CD14-positive monocyte (primary cell): ENCODE measurements at regions not wholly inside any gene's neighbourhood (a gene's known extent, or its start where the extent isn't known, plus 50 kb on each side); places are given as distances from the start of the nearest gene placed in this dataset.
"Not testable (repeated sequence)": the region's sequence is repeated elsewhere in the genome, so short reads cannot be mapped to it uniquely, and the experiment has no call there.

Source experiments
- DNase-seq, 3 donors: peaks; one replicate each; pipeline ENCODE4 v3.0.0-alpha.2; 2011 to 2022
- H2AFZ ChIP-seq: 2 replicates; pipeline ENCODE4 v1.6.0; 2012; ENCODE audit warnings: mild to moderate bottlenecking, low read depth, low read length, inconsistent platforms; ENCODE audit not compliant: insufficient read depth, poor library complexity, severe bottlenecking
- H3K27ac ChIP-seq, 2 donors: 1 replicate in 1 of 2; 2 replicates in 1 of 2; pipeline ENCODE4 v1.5.1; 2012 to 2013; ENCODE audit warnings: low read length in 2 of 2, control low read depth in 1 of 2, inconsistent platforms in 1 of 2, low read depth in 1 of 2, mild to moderate bottlenecking in 1 of 2
- H3K27me3 ChIP-seq, 2 donors: one replicate each; pipeline versions ENCODE4 v1.6.0 to v1.6.1; 2011 to 2013; ENCODE audit warnings: low read length in 2 of 2; ENCODE audit not compliant: control insufficient read depth in 2 of 2, insufficient read depth in 2 of 2
- H3K36me3 ChIP-seq, 2 donors: replicated peaks in 1 of 2; 1 replicate in 1 of 2; 2 replicates in 1 of 2; pipeline versions ENCODE4 v1.5.1 to v1.6.1; 2012 to 2013; ENCODE audit warnings: low read length in 2 of 2, control low read depth in 1 of 2, inconsistent platforms in 1 of 2, mild to moderate bottlenecking in 1 of 2; ENCODE audit not compliant: insufficient read depth in 2 of 2, control insufficient read depth in 1 of 2
- H3K4me1 ChIP-seq, 2 donors: 1 replicate in 1 of 2; 2 replicates in 1 of 2; pipeline versions ENCODE4 v1.5.1 to v1.6.1; 2012 to 2013; ENCODE audit warnings: low read length in 2 of 2, control low read depth in 1 of 2, inconsistent platforms in 1 of 2, mild to moderate bottlenecking in 1 of 2, moderate library complexity in 1 of 2; ENCODE audit not compliant: insufficient read depth in 2 of 2, control insufficient read depth in 1 of 2
- H3K4me2 ChIP-seq: replicated peaks from 2 replicates; pipeline ENCODE3; 2012; ENCODE audit warnings: low read length, moderate library complexity, mild to moderate bottlenecking; ENCODE audit not compliant: poor library complexity, severe bottlenecking; ENCODE audit errors: extremely low read depth
- H3K4me3 ChIP-seq, 3 experiments: fragments of 200-600 bp in 1 of 3; sonication (generic) in 1 of 3; replicated peaks in 1 of 3; 1 replicate in 2 of 3; 2 replicates in 1 of 3; pipeline ENCODE4 v1.5.1; 2011 to 2013; ENCODE audit warnings: low read length in 3 of 3, mild to moderate bottlenecking in 3 of 3, control low read depth in 2 of 3, low read depth in 2 of 3, inconsistent platforms in 1 of 3, moderate library complexity in 1 of 3
- H3K79me2 ChIP-seq: 2 replicates; pipeline ENCODE4 v1.6.0; 2012; ENCODE audit warnings: mild to moderate bottlenecking, control low read depth, inconsistent platforms, low read length, moderate library complexity; ENCODE audit not compliant: insufficient read depth
- H3K9ac ChIP-seq: 2 replicates; pipeline ENCODE4 v1.6.0; 2017; ENCODE audit warnings: low read length, mild to moderate bottlenecking; ENCODE audit not compliant: insufficient read depth, poor library complexity, severe bottlenecking
- H3K9me3 ChIP-seq, 2 donors: replicated peaks in 1 of 2; 1 replicate in 1 of 2; 2 replicates in 1 of 2; pipeline versions ENCODE4 v1.5.1 to v1.6.1; 2012 to 2013; ENCODE audit warnings: low read length in 2 of 2, control low read depth in 1 of 2; ENCODE audit not compliant: control insufficient read depth in 1 of 2, insufficient read depth in 1 of 2
- H4K20me1 ChIP-seq: 2 replicates; pipeline ENCODE4 v1.6.0; 2012; ENCODE audit warnings: mild to moderate bottlenecking, low read length, control low read depth, moderate library complexity; ENCODE audit not compliant: insufficient read depth
- H3K27ac Mint-ChIP-seq, 7 donors: one replicate each; pipeline ENCODE4 v1.8.0; 2020; ENCODE audit warnings: mild to moderate bottlenecking in 7 of 7, mixed read lengths in 7 of 7, moderate library complexity in 6 of 7, inconsistent platforms in 2 of 7
- H3K27me3 Mint-ChIP-seq, 3 donors: one replicate each; pipeline ENCODE4 v1.8.0; 2021 to 2022; ENCODE audit warnings: low read depth in 3 of 3, mild to moderate bottlenecking in 3 of 3, mixed read lengths in 3 of 3, moderate library complexity in 3 of 3, inconsistent platforms in 1 of 3
- H3K36me3 Mint-ChIP-seq, 2 donors: one replicate each; pipeline ENCODE4 v1.8.0; 2020; ENCODE audit warnings: mixed read lengths in 2 of 2, inconsistent platforms in 1 of 2, mild to moderate bottlenecking in 1 of 2
- H3K4me1 Mint-ChIP-seq: one replicate; pipeline ENCODE4 v1.8.0; 2020; ENCODE audit warnings: mild to moderate bottlenecking, mixed read lengths
- H3K4me3 Mint-ChIP-seq, 2 donors: one replicate each; pipeline ENCODE4 v1.8.0; 2020; ENCODE audit warnings: mild to moderate bottlenecking in 2 of 2, mixed read lengths in 2 of 2, moderate library complexity in 1 of 2
- H3K9me3 Mint-ChIP-seq, 7 donors: one replicate each; pipeline ENCODE4 v1.8.0; 2020 to 2022; ENCODE audit warnings: mixed read lengths in 7 of 7, mild to moderate bottlenecking in 6 of 7, moderate library complexity in 6 of 7, inconsistent platforms in 2 of 7
- WGBS: methylation state at CpG from one replicate; pipeline ENCODE4 v1.1.5; 2013; ENCODE audit warnings: missing lambda C conversion rate; ENCODE audit not compliant: insufficient coverage; 5-methylcytosine and 5-hydroxymethylcytosine counted together
- intact Hi-C, 2 donors: fragments of 100-400 bp; cut with micrococcal nuclease; formaldehyde crosslinking; loops; one replicate each; pipeline versions ENCODE4 v1.15.0 to v1.15.1; 2023
- TF ChIP-seq, protein P1 (sequence below): fragments of 200-600 bp; IDR thresholded peaks from one replicate; pipeline ENCODE4 v1.8.0; 2022; ENCODE audit warnings: antibody characterized with exemption, mild to moderate bottlenecking

DNA sequence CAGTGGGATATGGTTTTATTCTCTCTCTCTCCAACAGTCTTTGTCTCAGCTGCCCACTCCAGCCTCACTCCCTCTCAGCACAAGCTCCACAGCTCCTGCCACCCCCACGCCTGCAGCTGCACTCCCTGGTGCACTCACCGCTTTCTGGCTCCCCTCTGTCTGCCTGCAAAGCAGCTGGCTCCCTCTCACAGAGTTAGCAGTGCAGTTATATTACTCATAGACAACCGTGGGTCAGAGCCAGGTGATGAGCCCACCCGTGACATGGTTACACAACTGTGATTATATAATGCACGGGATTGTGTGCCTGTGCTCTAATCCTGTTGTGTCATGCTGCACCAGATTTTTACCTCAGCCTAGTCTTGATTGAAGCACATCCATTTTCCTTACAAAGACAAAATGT, 276.9 kb upstream of the CHAC2 start:
- Mint-ChIP-seq H3K27ac (no peak overlapping the region), H3K27me3 (peaks cover 0 to 2% (median 0%) of the 10 kb centered on the region in 3 donors), H3K4me3 (no peak overlapping the region)

GRCh38 chr2:53486185-53486899, 281.3 kb upstream of the CHAC2 start:
- H3K27me3 Mint-ChIP-seq, H2AFZ ChIP-seq, H4K20me1 ChIP-seq, H3K4me3 Mint-ChIP-seq, H3K4me2 ChIP-seq, DNase-seq, H3K4me3 ChIP-seq, H3K9ac ChIP-seq, intact Hi-C loops, H3K36me3 ChIP-seq, H3K27me3 ChIP-seq, H3K27ac Mint-ChIP-seq, H3K79me2 ChIP-seq, H3K36me3 Mint-ChIP-seq, H3K4me1 ChIP-seq, H3K27ac ChIP-seq, H3K4me1 Mint-ChIP-seq: not testable (repeated sequence)
- peaks cover 0 to 20% of the 10 kb centered on the region in 2 donors for H3K9me3 ChIP-seq
- 94% methylated on average over 15 of the region's 15 CpGs for WGBS
- peaks cover 0 to 15% (median 4%) of the 10 kb centered on the region in 7 donors for H3K9me3 Mint-ChIP-seq

More for the DNA sequence above, 276.9 kb upstream of the CHAC2 start:
- Histone ChIP-seq H3K4me1 (no peaks in the 10 kb centered on the region), H4K20me1 (no peaks in the 10 kb centered on the region), H3K27me3 (no peaks in the 10 kb centered on the region), H3K4me2 (no peak overlapping the region), H3K9ac (no peak overlapping the region), H2AFZ (no peak overlapping the region), H3K4me3 (no peak overlapping the region), H3K79me2 (no peaks in the 10 kb centered on the region), H3K27ac (no peak overlapping the region), H3K36me3 (no peaks in the 10 kb centered on the region), H3K9me3 (peaks cover 0 to 11% of the 10 kb centered on the region in 2 donors)
- H3K4me1 Mint-ChIP-seq: no peaks in the 10 kb centered on the region
- peaks cover 0 to 9% (median 0%) of the 10 kb centered on the region in 7 donors for H3K9me3 Mint-ChIP-seq
- 73% methylated on average over 5 of the region's 5 CpGs for WGBS
- TF ChIP-seq, protein P1, sequence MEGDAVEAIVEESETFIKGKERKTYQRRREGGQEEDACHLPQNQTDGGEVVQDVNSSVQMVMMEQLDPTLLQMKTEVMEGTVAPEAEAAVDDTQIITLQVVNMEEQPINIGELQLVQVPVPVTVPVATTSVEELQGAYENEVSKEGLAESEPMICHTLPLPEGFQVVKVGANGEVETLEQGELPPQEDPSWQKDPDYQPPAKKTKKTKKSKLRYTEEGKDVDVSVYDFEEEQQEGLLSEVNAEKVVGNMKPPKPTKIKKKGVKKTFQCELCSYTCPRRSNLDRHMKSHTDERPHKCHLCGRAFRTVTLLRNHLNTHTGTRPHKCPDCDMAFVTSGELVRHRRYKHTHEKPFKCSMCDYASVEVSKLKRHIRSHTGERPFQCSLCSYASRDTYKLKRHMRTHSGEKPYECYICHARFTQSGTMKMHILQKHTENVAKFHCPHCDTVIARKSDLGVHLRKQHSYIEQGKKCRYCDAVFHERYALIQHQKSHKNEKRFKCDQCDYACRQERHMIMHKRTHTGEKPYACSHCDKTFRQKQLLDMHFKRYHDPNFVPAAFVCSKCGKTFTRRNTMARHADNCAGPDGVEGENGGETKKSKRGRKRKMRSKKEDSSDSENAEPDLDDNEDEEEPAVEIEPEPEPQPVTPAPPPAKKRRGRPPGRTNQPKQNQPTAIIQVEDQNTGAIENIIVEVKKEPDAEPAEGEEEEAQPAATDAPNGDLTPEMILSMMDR: no peak
- no peaks in the 10 kb centered on the region for H3K36me3 Mint-ChIP-seq
- intact Hi-C loops: no loop called here
- no peak for DNase-seq
